ENCODE measurements at regions not wholly inside any gene's neighbourhood (a gene's known extent, or its start where the extent isn't known, plus 50 kb on each side); places are given as distances from the start of the nearest gene placed in this dataset.

DNA sequence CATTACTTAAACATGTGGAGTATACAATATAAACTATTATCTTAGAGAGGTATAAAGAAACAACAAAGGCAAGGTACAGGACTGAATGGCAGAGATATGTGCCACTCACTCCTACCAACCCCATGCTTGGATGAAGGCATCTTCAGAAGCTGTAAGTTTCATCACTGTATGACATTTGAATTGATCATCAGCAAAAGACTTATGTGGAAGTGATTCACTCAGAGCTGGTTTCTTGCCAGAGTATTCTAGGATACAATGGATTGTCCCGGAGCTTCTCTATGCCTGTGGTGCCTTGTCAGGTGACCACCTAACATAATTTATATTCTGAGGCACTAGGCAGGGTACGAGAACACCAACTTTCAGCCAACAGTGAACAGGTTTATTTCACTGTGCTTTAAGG is 392.2 kb downstream of the PPP1R2C start:
- TF ChIP-seq CTCF (conservative IDR thresholded peaks at IDR 0.05) (no peak), ZFX (IDR thresholded peaks at IDR 0.05) (no peak)

Data from C4-2B (cell line).